ENCODE measurements at regions not wholly inside any gene's neighbourhood (a gene's known extent, or its start where the extent isn't known, plus 50 kb on each side); places are given as distances from the start of the nearest gene placed in this dataset.

DNA sequence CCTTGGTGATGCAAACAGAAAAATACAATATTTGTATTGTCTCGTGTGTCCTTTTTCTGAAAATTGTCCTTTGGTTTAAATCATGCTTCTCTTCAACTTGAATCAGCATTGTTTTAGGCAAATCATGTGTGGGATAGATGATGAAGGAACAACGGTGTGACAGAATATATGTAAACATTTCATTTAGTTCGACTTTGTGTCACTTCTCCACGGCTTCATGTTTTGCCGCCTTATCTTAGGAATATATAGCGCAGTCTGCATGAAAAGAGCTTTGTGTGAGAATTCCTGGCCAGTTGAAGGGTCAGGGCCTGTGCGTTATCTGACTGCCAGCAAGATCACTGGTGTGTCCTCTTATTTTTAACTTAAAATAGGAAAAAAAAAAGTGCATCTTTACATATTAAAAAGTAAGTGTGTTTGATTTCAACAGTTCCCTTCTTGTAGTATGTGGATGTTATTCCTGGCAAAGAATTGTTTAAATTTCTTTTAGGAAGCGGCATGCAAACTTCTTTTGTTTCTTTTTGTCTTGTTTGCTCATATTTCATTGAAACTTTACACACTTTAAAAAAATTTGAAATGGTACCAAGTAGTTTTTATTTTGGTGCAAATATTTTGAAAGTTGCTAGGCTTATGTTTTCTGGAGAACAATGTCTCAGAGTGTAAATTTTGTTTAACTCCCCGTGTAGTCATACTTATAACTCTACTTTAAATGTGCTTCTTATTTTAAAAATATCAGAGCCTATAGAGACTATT lies 465.2 kb downstream of the USP25 start:
- H3K27ac Mint-ChIP-seq = no peak overlapping the region
- CTCF ChIA-PET = no interaction called here
- 16% methylated on average over 4 of the region's 9 CpGs for WGBS (ENCODE audit: insufficient coverage)

DNA sequence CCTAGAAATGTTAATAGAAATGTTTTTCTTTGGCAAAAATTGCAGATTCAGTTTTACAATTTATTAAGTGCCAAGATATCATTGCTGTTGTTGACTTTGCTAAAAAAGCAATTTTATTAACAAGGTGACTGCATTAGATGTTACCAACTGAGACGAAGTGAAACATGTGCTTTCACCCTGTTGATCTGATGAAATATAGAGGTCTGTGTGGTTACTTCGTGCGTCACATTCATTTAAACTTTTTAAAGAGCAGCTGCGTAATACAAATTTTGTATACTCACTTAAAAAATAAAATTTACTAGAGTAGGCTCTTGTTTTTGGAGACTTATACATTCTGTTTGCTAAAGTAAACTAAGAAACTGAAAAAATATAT lies 465.7 kb downstream of the USP25 start:
- H3K27ac ChIP-seq (ENCODE audit: low read length) = no peak overlapping the region
- ChIA-PET CTCF (no interaction called here), POLR2A (no interaction called here)
- no CpG with 5 or more reads among the region's 4 CpGs for WGBS (ENCODE audit: insufficient coverage)
- no peak overlapping the region for H3K27ac Mint-ChIP-seq
- peaks cover 0 to 5% (median 0%) of the 10 kb centered on the region in 3 donors for H3K9me3 Mint-ChIP-seq
- ATAC-seq (replicated peaks in 1 of 4) = peak in 1 of 4 experiments; percentile 73
- H3K27me3 Mint-ChIP-seq = no peaks in the 10 kb centered on the region
- no peak overlapping the region for H3K4me3 ChIP-seq (ENCODE audit: control insufficient read depth in 1 of 2, extremely low read depth in 1 of 2, low read length in 1 of 2)
- peaks cover 2 to 39% (median 21%) of the 10 kb centered on the region in 3 donors for H3K4me1 Mint-ChIP-seq
- H3K27me3 ChIP-seq (replicated peaks in 1 of 2; ENCODE audit: control insufficient read depth in 2 of 2, extremely low read depth in 1 of 2, insufficient read depth in 2 of 2, low read length in 1 of 2) = no peaks in the 10 kb centered on the region
- no peaks in the 10 kb centered on the region for H3K36me3 Mint-ChIP-seq
- peak in 1 of 35 experiments; percentile 11 for DNase-seq
- H3K4me1 ChIP-seq (ENCODE audit: control insufficient read depth in 1 of 2, extremely low read depth in 1 of 2, insufficient read depth in 2 of 2, low read length in 2 of 2) = peaks cover 0 to 18% of the 10 kb centered on the region in 2 experiments
- H3K4me3 Mint-ChIP-seq = peak overlapping the region in 2 of 3 donors; percentile 17 to 66
- no peaks in the 10 kb centered on the region for H3K36me3 ChIP-seq (ENCODE audit: control insufficient read depth in 2 of 2, extremely low read depth in 1 of 2, insufficient read depth in 1 of 2, low read length in 1 of 2)
- no peaks in the 10 kb centered on the region for H3K9me3 ChIP-seq

More for the DNA sequence above, 465.2 kb downstream of the USP25 start:
- Histone ChIP-seq H3K27ac (ENCODE audit: low read length) (no peak overlapping the region), H3K4me3 (ENCODE audit: control insufficient read depth in 1 of 2, extremely low read depth in 1 of 2, low read length in 1 of 2) (no peak overlapping the region), H3K36me3 (ENCODE audit: control insufficient read depth in 2 of 2, extremely low read depth in 1 of 2, insufficient read depth in 1 of 2, low read length in 1 of 2) (no peaks in the 10 kb centered on the region), H3K4me1 (ENCODE audit: control insufficient read depth in 1 of 2, extremely low read depth in 1 of 2, insufficient read depth in 2 of 2, low read length in 2 of 2) (peaks cover 0 to 18% of the 10 kb centered on the region in 2 experiments), H3K9me3 (no peaks in the 10 kb centered on the region), H3K27me3 (replicated peaks in 1 of 2; ENCODE audit: control insufficient read depth in 2 of 2, extremely low read depth in 1 of 2, insufficient read depth in 2 of 2, low read length in 1 of 2) (no peaks in the 10 kb centered on the region)
- H3K27me3 Mint-ChIP-seq = no peaks in the 10 kb centered on the region
- DNase-seq (no peak), ATAC-seq (replicated peaks in 1 of 4) (peak in 1 of 4 experiments; percentile 21)
- H3K9me3 Mint-ChIP-seq = peaks cover 0 to 5% (median 0%) of the 10 kb centered on the region in 3 donors
- no peaks in the 10 kb centered on the region for H3K36me3 Mint-ChIP-seq
- POLR2A ChIA-PET = no interaction called here
- peaks cover 2 to 39% (median 21%) of the 10 kb centered on the region in 3 donors for H3K4me1 Mint-ChIP-seq
- H3K4me3 Mint-ChIP-seq = peak overlapping the region; percentile 17 to 66 (median 21)

DNA sequence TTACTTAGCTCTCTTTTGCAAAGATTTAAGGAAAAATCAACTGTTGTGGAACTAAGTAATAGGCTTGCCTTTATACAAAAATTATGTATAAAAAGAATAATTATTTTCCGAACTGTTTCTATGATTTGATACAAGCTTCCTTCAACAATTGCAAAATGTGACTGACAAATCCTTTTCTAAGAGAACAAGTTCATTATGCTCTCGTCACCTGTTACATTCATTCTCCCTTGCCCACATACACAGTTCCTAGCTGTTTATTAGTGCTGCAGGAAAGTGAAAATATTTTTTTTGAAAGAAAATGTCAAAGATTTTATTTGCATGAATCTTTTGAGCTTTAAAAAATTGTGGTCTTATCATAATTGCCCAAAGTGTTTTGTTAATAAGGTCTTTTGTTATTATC lies 466.2 kb downstream of the USP25 start:
- Mint-ChIP-seq H3K36me3 (no peaks in the 10 kb centered on the region), H3K9me3 (peaks cover 0 to 5% (median 0%) of the 10 kb centered on the region in 3 donors), H3K27ac (no peak overlapping the region), H3K4me1 (peaks cover 2 to 39% (median 21%) of the 10 kb centered on the region in 3 donors), H3K27me3 (no peaks in the 10 kb centered on the region), H3K4me3 (peak overlapping the region in 1 of 3 donors; percentile 29)
- Histone ChIP-seq H3K36me3 (ENCODE audit: control insufficient read depth in 2 of 2, extremely low read depth in 1 of 2, insufficient read depth in 1 of 2, low read length in 1 of 2) (no peaks in the 10 kb centered on the region), H3K4me1 (ENCODE audit: control insufficient read depth in 1 of 2, extremely low read depth in 1 of 2, insufficient read depth in 2 of 2, low read length in 2 of 2) (peaks cover 0 to 18% of the 10 kb centered on the region in 2 experiments), H3K27ac (ENCODE audit: low read length) (no peak overlapping the region), H3K9me3 (no peaks in the 10 kb centered on the region), H3K4me3 (ENCODE audit: control insufficient read depth in 1 of 2, extremely low read depth in 1 of 2, low read length in 1 of 2) (no peak overlapping the region), H3K27me3 (replicated peaks in 1 of 2; ENCODE audit: control insufficient read depth in 2 of 2, extremely low read depth in 1 of 2, insufficient read depth in 2 of 2, low read length in 1 of 2) (no peaks in the 10 kb centered on the region)
- ATAC-seq (replicated peaks in 1 of 4) = no peak
- POLR2A ChIA-PET = no interaction called here
- no peak for DNase-seq
- CTCF ChIA-PET = no interaction called here
- no CpG with 5 or more reads among the region's 2 CpGs for WGBS (ENCODE audit: insufficient coverage)

DNA sequence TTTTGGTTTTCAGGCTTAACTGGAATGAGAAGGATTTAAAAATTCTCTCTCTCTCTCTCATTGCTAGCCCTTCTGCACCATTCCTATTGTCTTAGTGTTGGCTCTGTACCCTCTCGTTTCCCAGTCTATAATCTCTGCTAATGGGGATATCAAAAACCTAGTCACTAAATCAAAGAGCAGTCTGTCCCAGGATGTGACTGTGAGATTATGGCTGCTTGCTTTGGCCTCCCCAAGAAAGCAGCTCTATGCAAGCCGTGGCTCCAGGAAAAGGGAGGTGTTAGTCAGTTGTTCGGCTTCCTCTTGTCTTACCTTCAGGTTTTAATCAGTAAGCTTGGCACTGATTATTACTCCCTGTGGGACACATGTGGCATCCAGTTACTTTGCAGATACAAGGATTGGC lies 468.8 kb downstream of the USP25 start:
- Mint-ChIP-seq H3K36me3 (no peaks in the 10 kb centered on the region), H3K9me3 (peaks cover 0 to 5% (median 0%) of the 10 kb centered on the region in 3 donors), H3K4me3 (no peak overlapping the region), H3K27me3 (no peaks in the 10 kb centered on the region), H3K4me1 (peaks cover 2 to 39% (median 21%) of the 10 kb centered on the region in 3 donors), H3K27ac (no peak overlapping the region)
- Histone ChIP-seq H3K4me3 (ENCODE audit: control insufficient read depth in 1 of 2, extremely low read depth in 1 of 2, low read length in 1 of 2) (no peak overlapping the region), H3K27ac (ENCODE audit: low read length) (no peak overlapping the region), H3K4me1 (ENCODE audit: control insufficient read depth in 1 of 2, extremely low read depth in 1 of 2, insufficient read depth in 2 of 2, low read length in 2 of 2) (peaks cover 0 to 18% of the 10 kb centered on the region in 2 experiments), H3K36me3 (ENCODE audit: control insufficient read depth in 2 of 2, extremely low read depth in 1 of 2, insufficient read depth in 1 of 2, low read length in 1 of 2) (no peaks in the 10 kb centered on the region), H3K9me3 (no peaks in the 10 kb centered on the region), H3K27me3 (replicated peaks in 1 of 2; ENCODE audit: control insufficient read depth in 2 of 2, extremely low read depth in 1 of 2, insufficient read depth in 2 of 2, low read length in 1 of 2) (no peaks in the 10 kb centered on the region)
- DNase-seq = no peak
- 83% methylated on average over 1 of the region's 3 CpGs for WGBS (ENCODE audit: insufficient coverage)
- ChIA-PET CTCF (no interaction called here), POLR2A (no interaction called here)
- no peak for ATAC-seq (replicated peaks in 1 of 4)

DNA sequence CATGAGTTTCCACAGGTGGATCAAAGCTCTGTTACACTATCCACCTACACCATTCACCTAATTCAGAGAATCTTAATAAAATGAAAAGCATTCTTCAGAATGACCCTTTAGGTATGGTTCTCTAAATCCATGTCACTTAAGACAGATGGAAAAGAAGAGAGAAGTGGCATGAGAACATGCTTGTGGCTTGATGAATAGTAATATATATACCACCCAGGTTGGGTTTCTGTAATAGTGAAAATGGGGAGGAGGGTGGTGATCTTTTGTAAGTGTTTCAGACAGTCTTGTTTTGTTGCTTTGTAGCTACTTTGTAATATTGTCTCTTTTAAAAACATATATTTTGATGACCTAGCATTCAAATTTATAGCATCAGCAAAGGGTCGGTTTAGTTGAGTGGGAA lies 469.8 kb downstream of the USP25 start:
- Histone ChIP-seq H3K36me3 (ENCODE audit: control insufficient read depth in 2 of 2, extremely low read depth in 1 of 2, insufficient read depth in 1 of 2, low read length in 1 of 2) (no peaks in the 10 kb centered on the region), H3K9me3 (no peaks in the 10 kb centered on the region), H3K27ac (ENCODE audit: low read length) (no peak overlapping the region), H3K4me3 (ENCODE audit: control insufficient read depth in 1 of 2, extremely low read depth in 1 of 2, low read length in 1 of 2) (no peak overlapping the region), H3K4me1 (ENCODE audit: control insufficient read depth in 1 of 2, extremely low read depth in 1 of 2, insufficient read depth in 2 of 2, low read length in 2 of 2) (peaks cover 0 to 16% of the 10 kb centered on the region in 2 experiments), H3K27me3 (replicated peaks in 1 of 2; ENCODE audit: control insufficient read depth in 2 of 2, extremely low read depth in 1 of 2, insufficient read depth in 2 of 2, low read length in 1 of 2) (no peaks in the 10 kb centered on the region)
- no peak for ATAC-seq (replicated peaks in 1 of 4)
- no peaks in the 10 kb centered on the region for H3K27me3 Mint-ChIP-seq
- CTCF ChIA-PET = no interaction called here
- peaks cover 2 to 34% (median 16%) of the 10 kb centered on the region in 3 donors for H3K4me1 Mint-ChIP-seq
- POLR2A ChIA-PET = no interaction called here
- H3K36me3 Mint-ChIP-seq = no peaks in the 10 kb centered on the region
- WGBS (ENCODE audit: insufficient coverage) = no CpG with 5 or more reads among the region's 1 CpG
- no peak overlapping the region for H3K4me3 Mint-ChIP-seq
- DNase-seq = no peak
- H3K27ac Mint-ChIP-seq = no peak overlapping the region
- peaks cover 0 to 5% (median 0%) of the 10 kb centered on the region in 3 donors for H3K9me3 Mint-ChIP-seq

DNA sequence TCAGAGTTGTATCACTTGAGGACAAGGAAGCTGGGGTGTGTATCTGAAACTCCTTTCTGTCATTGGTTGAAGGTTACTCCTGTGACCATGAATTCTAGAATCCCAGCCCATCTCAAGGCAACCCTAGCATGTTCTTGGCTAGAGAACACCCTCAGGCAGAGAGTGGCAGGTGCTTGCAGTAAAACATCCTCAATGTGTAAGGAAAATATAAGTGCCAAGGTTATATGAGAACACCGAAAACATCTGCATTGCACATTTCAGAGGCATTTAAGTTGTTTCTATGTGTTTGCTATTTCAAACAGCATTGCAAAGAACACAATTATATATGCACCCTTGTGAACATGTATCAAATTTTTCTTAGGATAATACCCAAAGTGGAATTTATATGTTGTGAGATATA lies 471.9 kb downstream of the USP25 start:
- no peaks in the 10 kb centered on the region for H3K36me3 ChIP-seq (ENCODE audit: control insufficient read depth in 2 of 2, extremely low read depth in 1 of 2, insufficient read depth in 1 of 2, low read length in 1 of 2)
- H3K27me3 ChIP-seq (replicated peaks in 1 of 2; ENCODE audit: control insufficient read depth in 2 of 2, extremely low read depth in 1 of 2, insufficient read depth in 2 of 2, low read length in 1 of 2) = no peaks in the 10 kb centered on the region
- H3K36me3 Mint-ChIP-seq = no peaks in the 10 kb centered on the region
- H3K4me1 ChIP-seq (ENCODE audit: control insufficient read depth in 1 of 2, extremely low read depth in 1 of 2, insufficient read depth in 2 of 2, low read length in 2 of 2) = peaks cover 0 to 7% of the 10 kb centered on the region in 2 experiments
- H3K9me3 Mint-ChIP-seq = peaks cover 0 to 5% (median 0%) of the 10 kb centered on the region in 3 donors
- no peaks in the 10 kb centered on the region for H3K9me3 ChIP-seq
- H3K4me1 Mint-ChIP-seq = peaks cover 0 to 22% (median 2%) of the 10 kb centered on the region in 3 donors
- DNase-seq (no peak), ATAC-seq (replicated peaks in 1 of 4) (no peak)
- H3K4me3 Mint-ChIP-seq = no peak overlapping the region
- H3K27me3 Mint-ChIP-seq = peaks cover 0 to 5% of the 10 kb centered on the region in 2 donors
- ChIA-PET POLR2A (interaction anchor here in 1 of 2 donors (0.6 kb wide), 1 partner anchor 307 kb away, joined by 4 read pairs; no protein-coding TSS in a partner anchor), CTCF (interaction anchor here in 1 of 2 donors (0.5 kb wide), 1 partner anchor 163 kb away, joined by 3 read pairs; no protein-coding TSS in a partner anchor)
- H3K4me3 ChIP-seq (ENCODE audit: control insufficient read depth in 1 of 2, extremely low read depth in 1 of 2, low read length in 1 of 2) = no peak overlapping the region
- no peak overlapping the region for H3K27ac ChIP-seq (ENCODE audit: low read length)
- WGBS (ENCODE audit: insufficient coverage) = no CpG with 5 or more reads among the region's 1 CpG
- no peak overlapping the region for H3K27ac Mint-ChIP-seq

Data from T-cell (primary cell).